ENCODE measurements at regions not wholly inside any gene's neighbourhood (a gene's known extent, or its start where the extent isn't known, plus 50 kb on each side); places are given as distances from the start of the nearest gene placed in this dataset.

- no peak for DNase-seq (ENCODE audit: low read depth)
- TF ChIP-seq MAX (IDR thresholded peaks at IDR 0.05; ENCODE audit: low read depth, low read length) = no peak
- no peak overlapping the region for H3K4me3 ChIP-seq (ENCODE audit: low read depth, low read length)
These were observed 152.8 kb downstream of the PRELID2 start for GRCh38 chr5:145682197-145682899.

- no peak overlapping the region for H3K4me3 ChIP-seq (ENCODE audit: low read depth, low read length)
- DNase-seq (ENCODE audit: low read depth) = peak; percentile 70
- TF ChIP-seq MAX (IDR thresholded peaks at IDR 0.05; ENCODE audit: low read depth, low read length) (0 out of 2 replicates have a peak, but pooled peaks have one; percentile 9), POLR2A (IDR thresholded peaks at IDR 0.05; ENCODE audit: extremely low read depth, insufficient read length) (no peak), CTCF (IDR thresholded peaks at IDR 0.05; ENCODE audit: low read depth, low read length) (peak; percentile 88), MYC (IDR thresholded peaks at IDR 0.05; ENCODE audit: low read depth, low read length) (no peak)
These were observed 153.5 kb downstream of the PRELID2 start for GRCh38 chr5:145681686-145682085.

- no peak for TF ChIP-seq POLR2A (IDR thresholded peaks at IDR 0.05; ENCODE audit: extremely low read depth, insufficient read length)
- TF ChIP-seq CTCF (IDR thresholded peaks at IDR 0.05; ENCODE audit: low read depth, low read length) = no peak
- TF ChIP-seq MAX (IDR thresholded peaks at IDR 0.05; ENCODE audit: low read depth, low read length) = no peak
- no peak for TF ChIP-seq MYC (IDR thresholded peaks at IDR 0.05; ENCODE audit: low read depth, low read length)
- no peak overlapping the region for H3K4me3 ChIP-seq (ENCODE audit: low read depth, low read length)
- no peak for DNase-seq (ENCODE audit: low read depth)
These were observed 153.9 kb downstream of the PRELID2 start for GRCh38 chr5:145681216-145681615.

GRCh38 chr5:145680767-145681166 lies 154.4 kb downstream of the PRELID2 start:
- H3K4me3 ChIP-seq (ENCODE audit: low read depth, low read length) = no peak overlapping the region
- no peak for DNase-seq (ENCODE audit: low read depth)
- no peak for TF ChIP-seq POLR2A (IDR thresholded peaks at IDR 0.05; ENCODE audit: extremely low read depth, insufficient read length)
- TF ChIP-seq CTCF (IDR thresholded peaks at IDR 0.05; ENCODE audit: low read depth, low read length) = no peak
- TF ChIP-seq MYC (IDR thresholded peaks at IDR 0.05; ENCODE audit: low read depth, low read length) = no peak
- no peak for TF ChIP-seq MAX (IDR thresholded peaks at IDR 0.05; ENCODE audit: low read depth, low read length)

GRCh38 chr5:145680169-145680568 lies 155.0 kb downstream of the PRELID2 start:
- DNase-seq (ENCODE audit: low read depth) = no peak
- no peak overlapping the region for H3K4me3 ChIP-seq (ENCODE audit: low read depth, low read length)
- TF ChIP-seq MYC (IDR thresholded peaks at IDR 0.05; ENCODE audit: low read depth, low read length) = no peak
- peak; percentile 41 for TF ChIP-seq CTCF (IDR thresholded peaks at IDR 0.05; ENCODE audit: low read depth, low read length)

- no peak for TF ChIP-seq MYC (IDR thresholded peaks at IDR 0.05; ENCODE audit: low read depth, low read length)
- TF ChIP-seq MAX (IDR thresholded peaks at IDR 0.05; ENCODE audit: low read depth, low read length) = no peak
- TF ChIP-seq CTCF (IDR thresholded peaks at IDR 0.05; ENCODE audit: low read depth, low read length) = no peak
- no peak for TF ChIP-seq POLR2A (IDR thresholded peaks at IDR 0.05; ENCODE audit: extremely low read depth, insufficient read length)
- no peak overlapping the region for H3K4me3 ChIP-seq (ENCODE audit: low read depth, low read length)
- no peak for DNase-seq (ENCODE audit: low read depth)
These were observed 156.9 kb downstream of the PRELID2 start for GRCh38 chr5:145678255-145678654.

Data from NB4 (cell line).